K562 (cell line): ENCODE measurements at regions not wholly inside any gene's neighbourhood (a gene's known extent, or its start where the extent isn't known, plus 50 kb on each side); places are given as distances from the start of the nearest gene placed in this dataset.

Source experiments
- ATAC-seq: fragments of 200-7000 bp; cut with Tn5 transposase; 3 replicates; pipeline ENCODE4 v1.9.1; 2020; ENCODE audit warnings: moderate library complexity
- BruUV-seq: library from RNA; stranded (reverse); fragments of 400-500 nt; replicated peaks from 2 replicates; lab custom pipeline; 2021; lab: Mats Ljungman, UMichigan
- CTCF ChIA-PET: fragments of 300-600 bp; formaldehyde crosslinking; extraction: SDS; loops from one replicate; lab custom pipeline; 2021; ENCODE audit warnings: low intra/inter-chr PET ratio; lab: Yijun Ruan, JAX
- POLR2A ChIA-PET: fragments of 300-600, 350-650 bp; sonication (Branson Sonifier 250); formaldehyde crosslinking; extraction: SDS; loops from one replicate; lab custom pipeline; 2021; ENCODE audit warnings: antibody characterized with exemption, inconsistent platforms; lab: Yijun Ruan, JAX
- DNase-seq, 4 experiments: peaks; one replicate each; pipeline versions ENCODE4 v3.0.0 to v3.0.0-alpha.2; 2011 to 2018; ENCODE audit warnings: low spot score in 3 of 4, mixed read lengths in 3 of 4; ENCODE audit errors: extremely low read depth in 1 of 4
- FAIRE-seq: peaks from 2 replicates; lab custom pipeline; 2011; peaks lifted over from hg19 to GRCh38; lab: Jason Lieb, UNC
- H2AFZ ChIP-seq: 2 replicates; pipeline ENCODE4 v1.6.0; 2011; ENCODE audit warnings: low read depth, low read length, control low read depth, inconsistent platforms
- H3K27ac ChIP-seq: fragments of 200-600 bp; 3 replicates; pipeline ENCODE4 v1.8.0; 2011; ENCODE audit warnings: low read depth, mild to moderate bottlenecking, control low read depth, inconsistent platforms, low read length, moderate library complexity, mixed read lengths; ENCODE audit errors: extremely low read depth
- H3K27me3 ChIP-seq, 2 experiments: fragments of 300-600 bp in 1 of 2; 2 replicates in 1 of 2; 3 replicates in 1 of 2; pipeline versions ENCODE4 v1.6.0 to v1.8.0; 2011; ENCODE audit warnings: inconsistent platforms in 2 of 2, low read length in 2 of 2, mild to moderate bottlenecking in 1 of 2, mixed read lengths in 1 of 2, moderate library complexity in 1 of 2; ENCODE audit not compliant: control insufficient read depth in 2 of 2, insufficient read depth in 2 of 2
- H3K36me3 ChIP-seq: fragments of 300-600 bp; 3 replicates; pipeline ENCODE4 v1.8.0; 2011; ENCODE audit warnings: mild to moderate bottlenecking, low read length, inconsistent platforms; ENCODE audit not compliant: control insufficient read depth, insufficient read depth
- H3K4me1 ChIP-seq, 2 experiments: fragments of 200-600 bp in 1 of 2; replicated peaks in 1 of 2; 2 replicates in 1 of 2; 3 replicates in 1 of 2; pipeline versions ENCODE4 v1.5.1 to v1.8.0; 2011; ENCODE audit warnings: inconsistent platforms in 2 of 2, low read length in 2 of 2, mild to moderate bottlenecking in 1 of 2, mixed read lengths in 1 of 2, moderate library complexity in 1 of 2; ENCODE audit not compliant: control insufficient read depth in 2 of 2, insufficient read depth in 2 of 2
- H3K4me2 ChIP-seq: 2 replicates; pipeline ENCODE4 v1.6.1; 2011; ENCODE audit warnings: low read length, control low read depth, inconsistent platforms, mixed read lengths; ENCODE audit not compliant: insufficient read depth
- H3K4me3 ChIP-seq: fragments of 200-600 bp; sonication (generic), shearing (Covaris generic); 2 replicates; pipeline ENCODE4 v1.5.1; 2016; ENCODE audit warnings: control low read depth, inconsistent platforms
- H3K79me2 ChIP-seq: fragments of 200-600 bp; 3 replicates; pipeline ENCODE4 v1.8.0; 2011; ENCODE audit warnings: low read length, inconsistent platforms; ENCODE audit not compliant: control insufficient read depth, insufficient read depth
- H3K9ac ChIP-seq, 2 experiments: 2 replicates each; pipeline versions ENCODE4 v1.6.0 to v1.6.1; 2011; ENCODE audit warnings: low read depth in 2 of 2, low read length in 2 of 2, control low read depth in 1 of 2, inconsistent platforms in 1 of 2, mild to moderate bottlenecking in 1 of 2, mixed read lengths in 1 of 2; ENCODE audit not compliant: insufficient read depth in 1 of 2
- H3K9me1 ChIP-seq: one replicate; pipeline ENCODE4 v1.6.0; 2011; ENCODE audit warnings: inconsistent platforms, mild to moderate bottlenecking, low read length, moderate library complexity; ENCODE audit not compliant: control insufficient read depth, insufficient read depth
- H3K9me3 ChIP-seq: replicated peaks from 2 replicates; pipeline ENCODE4 v1.5.1; 2011; ENCODE audit warnings: low read depth, low read length, inconsistent platforms; ENCODE audit not compliant: control insufficient read depth, insufficient read depth
- H4K20me1 ChIP-seq: replicated peaks from 2 replicates; pipeline ENCODE4 v1.6.1; 2011; ENCODE audit warnings: low read length, inconsistent platforms, mixed read lengths; ENCODE audit not compliant: control insufficient read depth, insufficient read depth
- ELF1 ChIP-seq: fragments of 200-800 bp; sonication (Bioruptor generic); IDR thresholded peaks from 2 replicates; pipeline ENCODE4 v1.6.1; 2016; ENCODE audit warnings: missing genetic modification characterization, missing compliant biosample characterization
- ZNF121 ChIP-seq: sonication (generic); formaldehyde crosslinking; conservative IDR thresholded peaks from 2 replicates; pipeline ENCODE4 v1.8.0; 2022; ENCODE audit warnings: missing genetic modification reagents
- ZNF77 ChIP-seq: fragments of 250-450 bp; sonication (Bioruptor Pico); IDR thresholded peaks from 2 replicates; pipeline ENCODE4 v1.5.0; 2020
- WGBS: fragments of 100-300 bp; shearing (Covaris generic); methylation state at CpG from one replicate; pipeline ENCODE4 v1.1.6; 2016; ENCODE audit warnings: low coverage, mixed read lengths; ENCODE audit not compliant: insufficient coverage; ENCODE audit errors: missing lambda C conversion rate; 5-methylcytosine and 5-hydroxymethylcytosine counted together
- in situ Hi-C: fragments of 300-500 bp; cut with MboI; formaldehyde crosslinking; loops from 4 replicates; pipeline ENCODE4 v1.15.0; 2018; ENCODE audit warnings: inconsistent platforms, mixed read lengths
- intact Hi-C: fragments of 100-400 bp; cut with micrococcal nuclease; formaldehyde crosslinking; loops from 2 replicates; pipeline ENCODE4 v1.14.2; 2022
- TF ChIP-seq, protein P1 (sequence below): fragments of 250-450 bp; sonication (Bioruptor Pico); IDR thresholded peaks from 2 replicates; pipeline ENCODE4 v1.8.0; 2022; ENCODE audit warnings: inconsistent platforms, mild to moderate bottlenecking, moderate library complexity, borderline replicate concordance

DNA sequence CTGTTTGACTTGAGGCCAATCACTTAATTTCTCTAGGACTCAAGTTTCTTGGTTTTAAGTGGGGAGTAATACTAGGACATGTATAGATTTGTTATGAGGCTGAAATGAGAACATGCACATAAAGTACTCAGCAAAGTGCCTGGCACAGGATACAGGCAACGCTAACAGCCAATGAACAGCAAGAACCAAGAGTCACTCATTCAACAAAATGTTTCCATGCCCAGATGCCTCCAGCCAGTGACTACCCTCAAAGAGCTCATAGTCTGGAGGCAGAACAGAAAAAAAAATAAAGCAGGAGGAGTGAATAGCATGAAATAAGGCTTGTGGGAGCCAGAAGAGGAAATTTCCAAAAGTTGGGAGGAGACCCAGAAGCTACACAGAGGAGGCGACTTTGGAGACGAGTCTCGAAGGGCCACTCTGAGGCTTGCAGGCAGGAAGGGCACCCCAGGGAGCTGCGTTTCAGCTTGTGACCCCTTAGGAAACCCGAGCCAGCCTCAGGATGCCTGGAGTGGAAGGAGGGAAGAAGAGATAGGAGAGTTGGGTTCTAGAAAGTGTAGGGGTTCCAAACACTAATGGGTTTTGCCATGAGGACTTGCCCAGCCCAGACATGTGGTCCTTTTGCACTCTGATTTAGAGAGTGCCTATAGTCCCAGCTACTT is 70.0 kb downstream of the CXCL12 start:
- Histone ChIP-seq H3K9me1 (no peaks in the 10 kb centered on the region), H3K36me3 (no peaks in the 10 kb centered on the region), H4K20me1 (no peaks in the 10 kb centered on the region), H3K4me3 (no peak overlapping the region), H3K79me2 (no peaks in the 10 kb centered on the region)
- DNase-seq (no peak), ATAC-seq (no peak)
- in situ Hi-C loops, result no loop called here
- CTCF ChIA-PET, result no interaction called here
- no peak for TF ChIP-seq ZNF121 (CRISPR knock-in tag)
- TF ChIP-seq ELF1, result no peak
- TF ChIP-seq, protein P1, sequence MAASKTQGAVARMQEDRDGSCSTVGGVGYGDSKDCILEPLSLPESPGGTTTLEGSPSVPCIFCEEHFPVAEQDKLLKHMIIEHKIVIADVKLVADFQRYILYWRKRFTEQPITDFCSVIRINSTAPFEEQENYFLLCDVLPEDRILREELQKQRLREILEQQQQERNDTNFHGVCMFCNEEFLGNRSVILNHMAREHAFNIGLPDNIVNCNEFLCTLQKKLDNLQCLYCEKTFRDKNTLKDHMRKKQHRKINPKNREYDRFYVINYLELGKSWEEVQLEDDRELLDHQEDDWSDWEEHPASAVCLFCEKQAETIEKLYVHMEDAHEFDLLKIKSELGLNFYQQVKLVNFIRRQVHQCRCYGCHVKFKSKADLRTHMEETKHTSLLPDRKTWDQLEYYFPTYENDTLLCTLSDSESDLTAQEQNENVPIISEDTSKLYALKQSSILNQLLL (CRISPR knock-in tag), result no peak
- TF ChIP-seq ZNF77 (CRISPR knock-in tag), result no peak
- TF ChIP-seq, all 486 proteins: peak for 0
- Histone ChIP-seq H2AFZ (no peak overlapping the region), H3K9me3 (no peaks in the 10 kb centered on the region), H3K9ac (no peak overlapping the region), H3K4me2 (no peak overlapping the region), H3K27ac (no peak overlapping the region), H3K27me3 (peaks cover 0 to 11% of the 10 kb centered on the region in 2 experiments; a peak in 3 of 5 replicates), H3K4me1 (peaks cover 5 to 12% of the 10 kb centered on the region in 2 experiments; a peak in 4 of 5 replicates)
- intact Hi-C loops, result loop anchor here (10.0 kb wide), 1 partner anchor 640 kb away; no protein-coding TSS in a partner anchor
- 0% methylated on average over 6 of the region's 6 CpGs for whole genome bisulfite sequencing
- BruUV-seq, result no TSS peak
- FAIRE-seq, result no peak
- POLR2A ChIA-PET, result no interaction called here
